A673 (cell line): ENCODE measurements at regions not wholly inside any gene's neighbourhood (a gene's known extent, or its start where the extent isn't known, plus 50 kb on each side); places are given as distances from the start of the nearest gene placed in this dataset.

ENCODE experiments used
- CTCF ChIP-seq: fragments of 300-800, 200-600 bp; sonication (generic); conservative IDR thresholded peaks from 2 replicates; pipeline ENCODE4 v1.5.1; 2017; ENCODE audit warnings: low read depth, mild to moderate bottlenecking, antibody characterized with exemption, low read length, moderate library complexity, mixed read lengths
- EZH2 ChIP-seq: fragments of 200-600 bp; sonication (generic); IDR thresholded peaks from 2 replicates; pipeline ENCODE4 v1.6.1; 2017; ENCODE audit warnings: borderline replicate concordance, low read depth, mild to moderate bottlenecking, mixed read lengths, antibody characterized with exemption, low read length; ENCODE audit not compliant: poor library complexity, severe bottlenecking

GRCh38 chr11:80315200-80315599, 874.4 kb upstream of the TENM4 start:
- TF ChIP-seq CTCF (no peak), EZH2 (no peak)
